Hematopoietic multipotent progenitor cell treated with erythropoietin and hydrocortisone succinate and interleukin-3 and kit ligand, for 15 days (in vitro differentiated cells): ENCODE measurements at regions not wholly inside any gene's neighbourhood (a gene's known extent, or its start where the extent isn't known, plus 50 kb on each side); places are given as distances from the start of the nearest gene placed in this dataset.
"Not testable (repeated sequence)": the region's sequence is repeated elsewhere in the genome, so short reads cannot be mapped to it uniquely, and the experiment has no call there.

Experiments
- DNase-seq: peaks from one replicate; pipeline ENCODE4 v3.0.0-alpha.2; 2015; ENCODE audit warnings: low spot score

DNA sequence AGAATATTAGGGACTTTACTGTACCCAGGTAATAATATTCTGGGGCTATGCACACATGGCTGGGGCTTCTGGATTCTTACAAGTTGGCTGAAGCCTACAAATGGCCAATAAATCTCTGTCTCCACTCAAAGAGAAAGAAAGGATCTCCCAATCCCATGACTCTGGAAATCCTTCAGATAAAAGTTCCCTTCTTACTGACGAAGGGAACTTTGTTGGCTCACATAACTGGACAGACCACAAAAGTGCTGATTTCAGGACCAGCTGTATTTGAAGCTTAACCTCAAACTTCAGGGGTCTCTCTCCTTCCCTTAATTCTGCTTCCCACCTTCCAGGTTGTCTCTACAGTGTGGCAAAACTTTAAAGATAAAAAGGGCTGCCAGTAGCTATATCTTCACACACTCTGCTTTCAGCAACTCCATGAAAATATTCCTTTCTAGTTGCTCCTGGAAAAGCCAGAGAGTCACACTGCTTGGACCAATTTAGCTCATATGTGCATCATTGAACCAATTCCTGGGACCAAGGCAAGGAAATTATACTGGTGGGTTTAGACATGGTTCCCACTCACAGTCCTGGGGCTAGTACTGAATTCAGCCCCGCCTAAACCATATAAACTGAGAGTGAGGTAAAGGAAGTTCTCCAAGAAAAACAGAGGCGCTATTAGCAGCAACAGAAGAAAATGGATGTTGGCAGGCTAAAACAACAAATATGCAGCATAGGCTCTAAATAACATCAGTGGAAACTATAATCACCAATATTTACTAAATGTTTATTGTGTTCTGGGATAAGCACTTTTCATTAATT lies 290.0 kb upstream of the GADL1 start:
- DNase-seq: no peak

DNA sequence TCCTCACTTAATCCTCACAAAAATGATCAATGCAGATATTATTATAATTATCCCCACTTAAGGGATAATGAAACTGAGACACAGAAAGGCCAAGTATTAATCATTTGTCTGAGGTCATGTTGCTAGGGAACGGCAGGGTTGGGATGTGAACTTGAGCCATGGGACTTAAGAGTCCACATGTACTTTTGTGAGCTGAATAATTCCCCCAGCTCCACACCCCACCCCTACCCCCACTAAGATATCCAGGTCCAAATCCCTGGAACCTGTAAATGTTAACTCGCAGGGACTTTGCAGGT lies 290.5 kb upstream of the GADL1 start:
- no peak for DNase-seq

DNA sequence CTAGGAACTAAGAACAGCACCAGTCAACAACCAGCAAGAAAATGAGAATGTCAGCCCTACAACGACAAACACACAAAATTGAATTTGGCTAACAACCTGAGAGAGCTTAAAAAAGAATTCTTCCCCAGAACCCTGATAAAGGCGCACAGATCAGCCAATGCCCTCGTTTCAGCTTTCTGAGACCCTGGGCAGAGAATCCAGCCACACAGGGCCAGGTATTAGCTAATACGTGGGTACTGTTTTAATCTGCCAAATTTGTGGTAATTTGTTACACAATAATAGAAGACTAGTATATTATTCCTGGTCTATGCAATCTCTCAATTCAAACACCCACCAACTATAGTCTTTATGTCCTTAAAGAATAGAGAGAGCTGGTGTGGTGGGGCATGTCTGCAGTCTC lies 291.6 kb upstream of the GADL1 start:
- no peak for DNase-seq

- no peak for DNase-seq
Measured at GRCh38 chr3:31187380-31187779, 292.9 kb upstream of the GADL1 start.

DNA sequence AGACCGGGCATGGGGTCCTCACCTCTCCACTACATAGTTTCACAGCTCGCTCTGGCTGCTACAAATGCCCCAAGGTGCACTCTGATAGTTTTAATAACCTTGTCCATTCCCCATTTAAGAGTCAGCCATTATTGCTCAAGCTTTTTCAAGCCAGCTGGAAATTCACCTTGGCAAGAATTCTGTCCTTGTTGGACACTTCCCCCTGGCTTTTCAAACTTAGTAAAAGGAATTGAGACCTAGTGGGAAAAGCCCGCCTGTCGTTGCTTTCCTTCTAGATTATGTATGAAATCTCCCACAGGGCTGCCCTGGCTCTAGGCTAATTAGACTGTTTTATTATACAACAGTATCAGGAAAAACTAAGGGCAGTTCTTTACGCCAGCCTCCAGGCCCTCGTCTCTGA lies 293.7 kb upstream of the GADL1 start:
- no peak for DNase-seq

- DNase-seq: no peak
Measured at GRCh38 chr3:31189330-31189729, 294.9 kb upstream of the GADL1 start.

DNA sequence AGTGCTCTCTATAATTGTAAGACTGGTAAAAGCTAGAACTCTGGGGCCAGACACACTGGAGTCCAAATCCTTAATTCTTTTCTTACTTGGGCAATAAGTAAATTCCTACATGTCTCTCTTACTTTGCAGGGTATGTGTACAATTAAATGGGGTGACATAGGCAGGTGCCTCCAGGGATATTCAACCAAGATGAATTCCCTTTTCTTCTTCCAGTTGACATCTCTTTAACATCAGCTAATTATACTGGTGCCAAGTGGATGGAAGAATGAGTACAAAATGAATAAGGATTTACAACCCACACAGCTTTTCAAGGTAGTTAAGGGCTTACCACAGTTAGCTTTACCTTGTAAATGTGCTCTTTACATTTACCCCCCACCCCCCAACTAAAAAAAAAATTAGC lies 295.5 kb upstream of the GADL1 start:
- no peak for DNase-seq

DNA sequence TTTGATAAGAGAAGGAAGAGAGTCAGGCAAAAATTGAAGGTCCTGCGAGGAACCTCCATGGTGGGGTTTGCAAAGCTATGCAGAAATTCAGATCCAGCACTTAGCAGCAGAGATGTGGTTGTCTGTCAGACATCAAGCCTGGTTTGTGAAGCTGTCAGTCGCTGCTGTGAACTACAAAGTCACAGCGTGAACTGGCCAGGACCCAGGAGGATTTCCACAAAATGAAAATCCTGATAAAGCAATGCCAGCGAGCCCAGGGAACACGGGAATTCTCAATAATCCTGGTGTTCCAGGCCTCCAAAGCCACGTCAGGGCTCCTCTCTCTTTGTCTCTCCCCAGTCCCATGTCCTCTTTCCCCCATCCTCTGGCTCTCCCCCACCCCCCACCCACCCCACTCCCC lies 296.9 kb upstream of the GADL1 start:
- DNase-seq: no peak

DNA sequence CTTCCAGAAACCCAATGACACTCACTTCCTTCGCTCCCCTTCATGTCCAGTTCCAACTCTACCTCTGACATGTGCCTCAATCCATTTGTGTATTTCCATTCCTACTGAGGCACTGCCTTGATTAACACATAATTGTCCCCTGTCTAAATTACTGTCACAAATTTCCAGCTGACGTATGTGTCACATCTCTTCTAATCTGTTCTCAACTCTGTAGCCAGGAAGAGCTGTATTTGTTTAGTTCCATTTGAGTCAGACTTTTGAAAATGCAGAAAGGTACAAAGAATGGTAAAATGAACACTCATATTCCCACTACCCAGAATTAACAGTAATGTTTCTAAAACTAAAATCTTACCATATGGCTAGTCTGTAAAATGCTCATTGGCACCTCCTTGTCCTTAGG lies 299.0 kb upstream of the GADL1 start:
- DNase-seq: no peak

GRCh38 chr3:31193871-31194270 lies 299.4 kb upstream of the GADL1 start:
- DNase-seq: no peak

DNA sequence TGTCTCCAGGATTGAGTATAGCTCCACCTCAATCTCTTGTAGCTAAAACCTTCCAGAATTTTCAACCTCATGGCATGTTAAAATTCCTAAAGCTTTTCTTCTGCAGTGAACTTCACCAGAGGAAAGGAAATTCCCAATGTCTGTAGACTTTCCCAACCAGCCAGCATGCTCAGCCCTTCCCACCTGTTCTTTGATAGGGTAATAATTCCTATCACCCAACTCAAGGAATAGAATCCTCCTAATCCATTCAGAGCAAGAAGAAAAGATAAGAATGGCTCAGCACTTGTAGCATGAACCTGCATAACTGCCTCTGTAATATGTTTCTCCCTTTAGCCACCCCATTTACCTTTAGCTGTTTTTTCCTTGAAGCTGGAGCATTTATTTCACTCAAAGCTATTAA lies 301.8 kb upstream of the GADL1 start:
- DNase-seq: no peak

GRCh38 chr3:31196881-31197364 lies 302.5 kb upstream of the GADL1 start:
- DNase-seq: no peak

GRCh38 chr3:31197941-31198340 lies 303.5 kb upstream of the GADL1 start:
- no peak for DNase-seq

DNA sequence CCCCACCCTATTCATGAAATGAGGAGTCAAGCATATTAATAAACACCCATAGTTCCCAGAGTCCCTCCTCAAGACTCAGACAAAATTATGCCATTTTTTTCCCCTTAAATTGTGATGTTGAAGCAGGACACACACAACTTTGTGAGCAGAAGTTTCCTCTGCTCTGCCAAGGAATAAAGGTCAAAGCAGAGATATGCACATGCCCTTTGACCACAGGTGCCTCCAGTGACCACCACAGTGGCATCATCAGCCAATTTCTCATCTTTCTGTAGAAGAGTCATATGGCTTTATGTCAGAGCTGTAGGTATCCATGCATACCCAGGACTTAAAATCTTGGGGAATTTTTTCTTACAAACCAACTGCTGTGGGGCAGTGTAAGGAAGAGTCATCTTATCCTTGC lies 304.4 kb upstream of the GADL1 start:
- DNase-seq: no peak

DNA sequence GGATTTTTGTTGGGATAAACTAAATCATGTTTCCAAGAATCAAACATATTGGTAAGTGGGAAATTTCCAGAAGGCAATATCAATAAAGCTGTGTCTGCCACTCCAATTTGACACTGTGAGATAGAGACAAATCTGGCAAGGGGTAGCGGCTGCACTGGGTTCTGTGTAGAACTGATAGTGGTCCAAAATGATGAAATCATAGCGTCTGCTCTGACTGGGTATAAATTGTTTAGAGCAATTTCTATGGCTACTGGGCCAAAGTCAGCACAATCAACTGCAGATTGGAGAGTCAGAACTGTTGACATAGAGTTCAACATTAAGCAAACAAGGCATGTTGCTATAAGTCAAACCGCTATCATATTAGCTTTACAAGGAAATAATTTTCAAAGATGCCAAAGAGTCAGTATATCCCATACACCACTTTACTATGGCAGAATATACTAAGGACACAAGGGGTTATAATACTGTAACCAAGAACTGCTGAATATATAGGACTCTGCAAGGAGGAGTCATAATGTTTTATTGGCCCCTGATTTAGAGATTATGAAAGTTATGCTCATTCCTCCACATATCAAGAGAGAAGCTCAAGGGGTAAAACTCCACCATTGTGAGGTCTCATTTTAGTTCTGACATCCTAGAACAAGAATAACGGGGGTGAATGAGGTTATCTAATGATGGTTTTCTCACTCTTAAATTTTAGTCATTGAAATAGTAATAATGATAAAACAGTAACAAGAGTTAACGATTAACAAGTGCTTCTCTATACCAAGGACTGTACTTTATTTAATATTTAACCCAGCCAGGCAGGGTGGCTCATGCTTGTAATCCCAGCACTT lies 309.7 kb upstream of the GADL1 start:
- no peak for DNase-seq

GRCh38 chr3:31204796-31205056 lies 310.3 kb upstream of the GADL1 start:
- not testable (repeated sequence) for DNase-seq

DNA sequence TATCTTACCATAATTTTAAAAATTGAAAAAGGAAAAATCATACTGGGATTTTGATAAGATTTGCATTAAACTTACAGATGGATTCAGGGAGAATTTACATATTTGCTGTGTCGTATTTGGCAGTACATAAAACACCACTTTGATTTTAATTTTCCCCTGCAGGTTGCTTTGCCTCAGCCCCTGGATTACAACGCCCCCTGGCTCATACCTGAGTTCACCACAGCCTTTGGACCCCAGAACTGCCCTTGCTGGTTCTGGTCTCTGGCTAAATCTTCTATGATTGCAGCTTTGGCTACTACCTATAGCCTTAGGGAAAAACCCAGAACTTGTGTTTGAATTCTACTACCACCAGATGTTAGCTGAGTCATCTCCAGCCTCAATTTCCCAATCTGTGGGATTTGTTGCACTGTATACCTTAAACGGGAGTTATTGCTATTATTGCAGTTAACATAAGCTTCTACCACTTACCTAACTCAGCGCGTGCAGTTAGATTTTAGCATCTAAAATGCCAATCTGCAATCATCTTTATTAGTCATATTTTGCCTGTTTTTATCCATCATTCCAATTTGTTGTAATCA lies 315.7 kb upstream of the GADL1 start:
- DNase-seq: no peak

DNA sequence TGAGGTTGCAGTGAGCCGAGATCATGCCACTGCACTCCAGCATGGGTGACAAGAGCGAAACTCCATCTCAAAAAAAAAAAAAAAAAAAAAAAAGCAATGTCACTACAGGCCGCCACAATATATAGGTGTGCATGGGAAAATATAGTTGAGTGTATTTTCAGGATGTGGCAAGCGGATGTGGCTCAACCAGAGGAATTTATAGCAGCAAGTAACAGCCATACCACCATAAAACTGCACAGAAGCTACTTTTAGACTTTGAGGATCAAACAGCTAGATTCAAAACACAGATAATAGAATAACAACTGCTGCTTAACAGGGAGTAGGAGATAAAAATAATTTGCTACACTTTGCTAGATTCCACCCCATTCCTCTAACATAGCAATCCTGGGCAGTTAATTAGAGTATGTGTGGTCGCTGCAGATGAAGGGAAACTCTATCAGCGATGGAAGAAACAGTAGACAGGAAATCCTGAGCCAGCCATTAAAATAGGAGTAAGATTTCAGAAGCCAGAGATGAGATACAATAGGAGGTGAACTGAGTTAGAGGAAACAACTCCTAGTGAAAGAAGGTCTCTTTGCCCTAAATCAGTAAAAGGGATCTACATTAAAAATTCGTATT lies 318.7 kb upstream of the STT3B start:
- no peak for DNase-seq

DNA sequence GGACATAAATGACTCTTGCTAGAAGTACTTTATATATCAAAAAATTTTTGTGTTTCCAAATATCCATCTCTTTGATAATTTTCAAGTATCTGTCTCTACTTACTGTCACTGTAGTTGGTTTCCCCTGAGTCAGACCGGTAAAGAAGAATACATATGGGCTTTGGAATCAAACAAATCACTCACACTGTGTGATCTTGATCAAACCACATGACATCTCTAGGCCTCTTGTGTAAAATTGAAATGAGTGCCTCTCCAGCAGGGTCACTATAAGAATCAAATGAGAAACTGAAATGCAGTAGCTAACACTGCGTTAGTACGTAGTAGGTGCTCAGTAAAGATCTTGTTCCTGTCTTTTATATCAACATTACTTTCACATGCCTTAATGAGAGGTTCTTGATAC lies 314.6 kb upstream of the STT3B start:
- DNase-seq: no peak

DNA sequence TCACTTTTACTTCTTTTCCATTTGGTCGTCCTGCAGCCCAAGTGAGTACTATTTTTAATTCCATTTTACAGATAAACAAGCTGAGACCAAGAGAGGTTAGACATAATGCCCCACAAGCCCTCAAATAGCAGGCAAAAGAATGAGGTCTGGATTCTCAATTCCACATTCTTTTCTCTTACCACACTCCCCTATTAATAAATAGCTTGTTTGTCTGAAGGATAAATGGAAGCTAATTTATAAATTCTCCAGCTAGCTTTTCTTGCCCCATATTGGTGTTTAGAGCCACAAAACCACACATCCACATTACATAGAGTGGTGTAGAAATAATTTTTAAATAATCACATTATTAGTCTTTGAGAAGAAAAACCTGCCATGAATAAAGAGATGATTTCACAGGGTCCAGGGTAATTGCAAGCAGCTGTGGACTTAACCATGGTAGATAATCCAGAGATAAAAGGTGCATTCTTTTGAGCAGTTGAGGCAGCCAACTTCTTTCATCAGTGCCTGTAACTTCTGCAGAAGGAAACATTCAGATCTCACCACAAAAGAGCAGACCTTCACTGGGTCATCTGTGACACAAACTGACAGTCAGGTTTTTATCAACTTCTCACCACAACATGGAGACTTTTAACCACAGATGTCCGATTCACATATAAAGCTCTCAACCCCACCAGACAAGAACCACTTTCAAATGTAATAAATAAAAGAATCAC lies 313.4 kb upstream of the STT3B start:
- no peak for DNase-seq

DNA sequence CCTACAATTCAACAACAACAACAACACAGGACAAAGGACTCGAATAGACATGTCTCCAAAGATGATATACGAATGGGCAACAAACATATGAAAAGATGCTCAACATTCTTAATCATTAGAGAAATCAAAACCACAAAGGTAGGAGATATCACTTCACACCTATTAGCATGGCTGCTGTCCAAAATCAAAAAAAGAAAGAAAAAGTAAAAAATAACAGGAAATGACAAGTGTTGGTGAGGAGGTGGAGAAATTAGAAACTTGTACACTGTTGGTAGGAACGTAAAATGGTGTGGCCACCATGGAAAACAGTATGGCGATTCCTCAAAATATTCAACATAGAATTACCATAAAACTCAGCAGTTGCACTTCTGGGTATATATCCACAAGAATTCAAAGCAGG lies 312.3 kb upstream of the STT3B start:
- DNase-seq: no peak

DNA sequence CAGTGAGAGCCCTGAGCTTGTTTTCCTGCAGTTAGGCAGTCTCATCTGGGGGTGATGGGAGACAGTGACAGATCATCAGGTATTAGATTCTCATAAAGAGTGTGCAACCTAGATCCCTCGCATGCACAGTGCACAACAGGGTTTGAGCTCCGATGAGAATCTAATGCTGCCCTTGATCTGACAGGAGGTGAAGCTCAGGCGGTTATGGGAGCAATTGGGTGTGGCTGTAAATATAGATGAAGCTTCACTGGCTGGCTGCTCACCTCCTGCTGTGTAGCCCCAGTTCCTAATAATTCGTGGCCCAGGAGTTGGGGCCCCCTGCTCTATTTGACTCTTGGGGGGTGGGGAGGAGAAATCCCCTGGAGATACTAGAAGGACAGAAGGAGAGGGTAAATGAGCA lies 309.4 kb upstream of the STT3B start:
- no peak for DNase-seq
